SK-MEL-5 (cell line): ENCODE measurements at regions not wholly inside any gene's neighbourhood (a gene's known extent, or its start where the extent isn't known, plus 50 kb on each side); places are given as distances from the start of the nearest gene placed in this dataset.
"Not testable (repeated sequence)": the region's sequence is repeated elsewhere in the genome, so short reads cannot be mapped to it uniquely, and the experiment has no call there.

ENCODE experiments used
- DNase-seq: peaks from one replicate; pipeline ENCODE4 v3.0.0-alpha.2; 2016; ENCODE audit warnings: low read depth, low spot score
- in situ Hi-C: cut with HindIII; loops from 2 replicates; pipeline ENCODE4 v1.10.0; 2016; ENCODE audit warnings: low sequenced_read_pairs, high pct_unique_total_duplicates, low pct_unique_long_range_greater_than_20kb

- in situ Hi-C loops, result no loop called here
- DNase-seq, result no peak
These were observed 187.7 kb upstream of the ID2 start for GRCh38 chr2:8494151-8494550.

- in situ Hi-C loops, result no loop called here
These were observed 187.3 kb upstream of the ID2 start for GRCh38 chr2:8494589-8494988.

GRCh38 chr2:8495189-8495989 is 186.5 kb upstream of the ID2 start:
- in situ Hi-C loops, result no loop called here
- no peak for DNase-seq

More at GRCh38 chr2:8494589-8494988, 187.3 kb upstream of the ID2 start:
- DNase-seq, result peak; percentile 22

- DNase-seq, result no peak
- in situ Hi-C loops, result no loop called here
These were observed 185.8 kb upstream of the ID2 start for GRCh38 chr2:8496079-8496478.

- no peak for DNase-seq
- in situ Hi-C loops, result no loop called here
These were observed 185.2 kb upstream of the ID2 start for GRCh38 chr2:8496617-8497016.

- no peak for DNase-seq
- in situ Hi-C loops, result no loop called here
These were observed 182.9 kb upstream of the ID2 start for GRCh38 chr2:8498994-8499393.

GRCh38 chr2:8500124-8501054 is 181.5 kb upstream of the ID2 start:
- in situ Hi-C loops, result no loop called here
- DNase-seq, result no peak

GRCh38 chr2:8501061-8501720 is 180.7 kb upstream of the ID2 start:
- in situ Hi-C loops, result no loop called here
- no peak for DNase-seq

- in situ Hi-C loops, result no loop called here
- DNase-seq, result no peak
These were observed 179.5 kb upstream of the ID2 start for GRCh38 chr2:8502316-8502715.

- DNase-seq, result no peak
- in situ Hi-C loops, result no loop called here
These were observed 176.4 kb upstream of the ID2 start for GRCh38 chr2:8505311-8505920.

GRCh38 chr2:8506746-8507145 is 175.1 kb upstream of the ID2 start:
- in situ Hi-C loops, result no loop called here

GRCh38 chr2:8508766-8509165 is 173.1 kb upstream of the ID2 start:
- in situ Hi-C loops, result no loop called here
- DNase-seq, result no peak

More at GRCh38 chr2:8506746-8507145, 175.1 kb upstream of the ID2 start:
- no peak for DNase-seq

- in situ Hi-C loops, result no loop called here
- DNase-seq, result no peak
These were observed 172.2 kb upstream of the ID2 start for GRCh38 chr2:8509621-8510020.

GRCh38 chr2:8510055-8510454 is 171.8 kb upstream of the ID2 start:
- in situ Hi-C loops, DNase-seq: not testable (repeated sequence)

GRCh38 chr2:8510519-8510918 is 171.3 kb upstream of the ID2 start:
- no peak for DNase-seq
- in situ Hi-C loops, result no loop called here

- in situ Hi-C loops, result no loop called here
- DNase-seq, result no peak
These were observed 169.8 kb upstream of the ID2 start for GRCh38 chr2:8511868-8512612.

- DNase-seq, result no peak
- in situ Hi-C loops, result no loop called here
These were observed 168.1 kb upstream of the ID2 start for GRCh38 chr2:8513601-8514273.
